Immature natural killer cell (primary cell): ENCODE measurements at regions not wholly inside any gene's neighbourhood (a gene's known extent, or its start where the extent isn't known, plus 50 kb on each side); places are given as distances from the start of the nearest gene placed in this dataset.
"Not testable (repeated sequence)": the region's sequence is repeated elsewhere in the genome, so short reads cannot be mapped to it uniquely, and the experiment has no call there.

Source experiments
- DNase-seq, 3 donors: peaks; one replicate each; pipeline ENCODE4 v3.0.0; 2022; ENCODE audit warnings: mixed read lengths in 1 of 3
- H3K27ac Mint-ChIP-seq, 6 donors: one replicate each; pipeline ENCODE4 v1.8.0; 2020; ENCODE audit warnings: mixed read lengths in 6 of 6, mild to moderate bottlenecking in 5 of 6, inconsistent platforms in 4 of 6, moderate library complexity in 3 of 6
- H3K27me3 Mint-ChIP-seq, 3 donors: one replicate each; pipeline ENCODE4 v1.8.0; 2020 to 2021; ENCODE audit warnings: low read depth in 3 of 3, mild to moderate bottlenecking in 3 of 3, mixed read lengths in 3 of 3, moderate library complexity in 3 of 3, inconsistent platforms in 1 of 3
- H3K36me3 Mint-ChIP-seq, 3 donors: one replicate each; pipeline ENCODE4 v1.8.0; 2020; ENCODE audit warnings: mixed read lengths in 3 of 3, inconsistent platforms in 2 of 3, mild to moderate bottlenecking in 2 of 3
- H3K4me1 Mint-ChIP-seq, 2 donors: one replicate each; pipeline ENCODE4 v1.8.0; 2020; ENCODE audit warnings: inconsistent platforms in 2 of 2, mild to moderate bottlenecking in 2 of 2, mixed read lengths in 2 of 2, moderate library complexity in 1 of 2
- H3K4me3 Mint-ChIP-seq, 5 donors: one replicate each; pipeline ENCODE4 v1.8.0; 2020; ENCODE audit warnings: mild to moderate bottlenecking in 5 of 5, mixed read lengths in 5 of 5, inconsistent platforms in 3 of 5, moderate library complexity in 3 of 5
- H3K9me3 Mint-ChIP-seq, 6 donors: one replicate each; pipeline ENCODE4 v1.8.0; 2020; ENCODE audit warnings: mild to moderate bottlenecking in 6 of 6, mixed read lengths in 6 of 6, inconsistent platforms in 4 of 6, moderate library complexity in 3 of 6

GRCh38 chr4:184282251-184282713 lies 64.6 kb upstream of the ENPP6 start:
- Mint-ChIP-seq H3K27me3 (peaks cover 0 to 3% (median 0%) of the 10 kb centered on the region in 3 donors), H3K9me3 (no peaks in the 10 kb centered on the region), H3K4me3 (peak overlapping the region in 2 of 5 donors; percentile 22 to 41), H3K36me3 (no peaks in the 10 kb centered on the region), H3K4me1 (peaks cover 18 to 20% of the 10 kb centered on the region in 2 donors), H3K27ac (peak overlapping the region; percentile 48 to 84 (median 72))
- DNase-seq = peak; percentile 46 to 70 (median 60)

- H3K9me3 Mint-ChIP-seq = no peaks in the 10 kb centered on the region
- H3K4me3 Mint-ChIP-seq = peak overlapping the region in 1 of 5 donors; percentile 14
- H3K27me3 Mint-ChIP-seq = peaks cover 0 to 3% (median 0%) of the 10 kb centered on the region in 3 donors
- H3K4me1 Mint-ChIP-seq = peaks cover 18 to 20% of the 10 kb centered on the region in 2 donors
- no peaks in the 10 kb centered on the region for H3K36me3 Mint-ChIP-seq
- peak overlapping the region in 5 of 6 donors; percentile 53 to 84 (median 78) for H3K27ac Mint-ChIP-seq
- DNase-seq = no peak
These were observed 63.8 kb upstream of the ENPP6 start for GRCh38 chr4:184281231-184282139.

DNA sequence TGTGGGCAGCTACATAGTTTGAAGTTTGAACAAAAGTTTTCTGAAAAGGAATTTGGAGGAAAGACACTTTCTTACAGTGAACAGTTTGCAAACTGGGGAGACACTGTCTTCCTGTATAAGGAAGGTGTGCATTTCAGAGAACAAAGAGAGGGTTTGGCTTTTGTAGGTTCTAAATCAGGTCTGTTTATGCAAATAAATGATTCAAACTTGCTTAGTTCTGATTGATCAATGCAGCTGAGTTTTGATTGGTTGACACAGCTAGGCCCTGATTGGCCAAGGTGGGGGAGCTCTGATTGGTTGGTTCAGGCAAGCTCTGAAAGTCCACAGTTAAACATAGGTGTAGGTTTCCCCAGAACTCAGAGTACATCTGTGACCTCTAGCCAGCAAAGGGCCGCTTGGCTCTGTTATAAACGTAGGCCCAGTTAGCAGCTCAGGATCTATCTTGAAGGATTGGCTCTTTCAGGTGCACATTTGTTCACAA lies 63.0 kb upstream of the ENPP6 start:
- H3K4me3 Mint-ChIP-seq = no peak overlapping the region
- H3K9me3 Mint-ChIP-seq = no peaks in the 10 kb centered on the region
- peaks cover 0 to 3% (median 0%) of the 10 kb centered on the region in 3 donors for H3K27me3 Mint-ChIP-seq
- H3K36me3 Mint-ChIP-seq = no peaks in the 10 kb centered on the region
- H3K27ac Mint-ChIP-seq = no peak overlapping the region
- no peak for DNase-seq
- peaks cover 18 to 20% of the 10 kb centered on the region in 2 donors for H3K4me1 Mint-ChIP-seq

- Mint-ChIP-seq H3K27me3 (peaks cover 0 to 3% (median 0%) of the 10 kb centered on the region in 3 donors), H3K9me3 (no peaks in the 10 kb centered on the region), H3K4me3 (no peak overlapping the region), H3K4me1 (peaks cover 18 to 20% of the 10 kb centered on the region in 2 donors), H3K27ac (no peak overlapping the region), H3K36me3 (no peaks in the 10 kb centered on the region)
- DNase-seq = no peak
These were observed 62.5 kb upstream of the ENPP6 start for GRCh38 chr4:184280137-184280536.

GRCh38 chr4:184279496-184280061 lies 61.9 kb upstream of the ENPP6 start:
- H3K36me3 Mint-ChIP-seq = no peaks in the 10 kb centered on the region
- no peak for DNase-seq
- no peaks in the 10 kb centered on the region for H3K9me3 Mint-ChIP-seq
- H3K27me3 Mint-ChIP-seq = peaks cover 0 to 3% (median 0%) of the 10 kb centered on the region in 3 donors
- peaks cover 18 to 20% of the 10 kb centered on the region in 2 donors for H3K4me1 Mint-ChIP-seq
- H3K27ac Mint-ChIP-seq = no peak overlapping the region
- H3K4me3 Mint-ChIP-seq = no peak overlapping the region

- not testable (repeated sequence) for DNase-seq, H3K4me3 Mint-ChIP-seq, H3K36me3 Mint-ChIP-seq, H3K9me3 Mint-ChIP-seq, H3K27me3 Mint-ChIP-seq, H3K27ac Mint-ChIP-seq
- peaks cover 15% of the 10 kb centered on the region in 2 donors for H3K4me1 Mint-ChIP-seq
These were observed 60.1 kb upstream of the ENPP6 start for GRCh38 chr4:184277769-184278168.

GRCh38 chr4:184277010-184277409 lies 59.3 kb upstream of the ENPP6 start:
- not testable (repeated sequence) for DNase-seq, H3K9me3 Mint-ChIP-seq, H3K4me3 Mint-ChIP-seq, H3K36me3 Mint-ChIP-seq, H3K4me1 Mint-ChIP-seq, H3K27me3 Mint-ChIP-seq, H3K27ac Mint-ChIP-seq

DNA sequence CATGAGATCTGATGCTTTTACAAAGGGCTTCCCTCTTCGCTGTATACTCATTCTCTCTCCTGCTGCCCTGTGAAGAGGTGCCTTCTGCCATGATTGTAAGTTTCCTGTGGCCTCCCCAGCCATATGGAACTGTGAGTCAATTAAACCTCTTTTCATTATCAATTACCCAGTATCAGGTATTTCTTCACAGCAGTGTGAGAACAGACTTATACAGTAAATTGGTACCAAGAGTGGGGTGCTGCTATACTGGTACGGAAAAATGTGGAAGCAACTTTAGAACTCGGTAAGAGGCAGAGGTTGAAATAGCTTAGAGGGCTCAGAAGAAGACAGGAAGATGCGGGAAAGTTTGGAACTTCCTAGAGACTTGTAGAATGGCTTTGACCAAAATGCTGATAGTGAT lies 58.7 kb upstream of the ENPP6 start:
- H3K36me3 Mint-ChIP-seq, H3K9me3 Mint-ChIP-seq, H3K27me3 Mint-ChIP-seq, H3K27ac Mint-ChIP-seq, H3K4me3 Mint-ChIP-seq, H3K4me1 Mint-ChIP-seq, DNase-seq: not testable (repeated sequence)

DNA sequence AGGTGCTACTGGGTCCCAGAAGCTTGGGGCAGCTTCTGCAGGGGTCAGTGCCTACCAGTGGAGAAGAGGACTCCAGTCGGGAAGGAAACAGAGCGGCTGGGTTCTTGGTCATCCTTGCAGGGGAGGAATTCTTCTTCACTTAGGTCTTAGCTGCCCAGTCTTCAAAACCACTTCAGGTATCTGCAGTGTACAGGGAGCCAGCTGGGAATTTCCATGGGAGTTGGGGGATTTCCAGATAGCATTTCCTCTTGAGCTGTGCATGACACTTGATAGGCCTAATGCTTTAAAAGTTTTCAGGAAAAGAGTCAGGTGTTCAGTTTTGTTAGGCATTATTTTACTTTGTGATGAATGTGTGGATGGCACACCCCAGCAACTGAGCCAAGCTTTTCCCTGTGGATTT lies 58.1 kb upstream of the ENPP6 start:
- H3K4me1 Mint-ChIP-seq = peaks cover 0 to under 1% of the 10 kb centered on the region in 2 donors
- H3K27me3 Mint-ChIP-seq = peaks cover 0 to under 1% (median 0%) of the 10 kb centered on the region in 3 donors
- DNase-seq = no peak
- no peak overlapping the region for H3K4me3 Mint-ChIP-seq
- no peak overlapping the region for H3K27ac Mint-ChIP-seq
- no peaks in the 10 kb centered on the region for H3K36me3 Mint-ChIP-seq
- H3K9me3 Mint-ChIP-seq = no peaks in the 10 kb centered on the region

GRCh38 chr4:184274286-184274951 lies 56.7 kb upstream of the ENPP6 start:
- no peak overlapping the region for H3K4me3 Mint-ChIP-seq
- H3K4me1 Mint-ChIP-seq = peaks cover 0 to 5% of the 10 kb centered on the region in 2 donors
- no peaks in the 10 kb centered on the region for H3K36me3 Mint-ChIP-seq
- DNase-seq = no peak
- no peak overlapping the region for H3K27ac Mint-ChIP-seq
- H3K27me3 Mint-ChIP-seq = peaks cover 0 to 4% (median 3%) of the 10 kb centered on the region in 3 donors
- no peaks in the 10 kb centered on the region for H3K9me3 Mint-ChIP-seq

DNA sequence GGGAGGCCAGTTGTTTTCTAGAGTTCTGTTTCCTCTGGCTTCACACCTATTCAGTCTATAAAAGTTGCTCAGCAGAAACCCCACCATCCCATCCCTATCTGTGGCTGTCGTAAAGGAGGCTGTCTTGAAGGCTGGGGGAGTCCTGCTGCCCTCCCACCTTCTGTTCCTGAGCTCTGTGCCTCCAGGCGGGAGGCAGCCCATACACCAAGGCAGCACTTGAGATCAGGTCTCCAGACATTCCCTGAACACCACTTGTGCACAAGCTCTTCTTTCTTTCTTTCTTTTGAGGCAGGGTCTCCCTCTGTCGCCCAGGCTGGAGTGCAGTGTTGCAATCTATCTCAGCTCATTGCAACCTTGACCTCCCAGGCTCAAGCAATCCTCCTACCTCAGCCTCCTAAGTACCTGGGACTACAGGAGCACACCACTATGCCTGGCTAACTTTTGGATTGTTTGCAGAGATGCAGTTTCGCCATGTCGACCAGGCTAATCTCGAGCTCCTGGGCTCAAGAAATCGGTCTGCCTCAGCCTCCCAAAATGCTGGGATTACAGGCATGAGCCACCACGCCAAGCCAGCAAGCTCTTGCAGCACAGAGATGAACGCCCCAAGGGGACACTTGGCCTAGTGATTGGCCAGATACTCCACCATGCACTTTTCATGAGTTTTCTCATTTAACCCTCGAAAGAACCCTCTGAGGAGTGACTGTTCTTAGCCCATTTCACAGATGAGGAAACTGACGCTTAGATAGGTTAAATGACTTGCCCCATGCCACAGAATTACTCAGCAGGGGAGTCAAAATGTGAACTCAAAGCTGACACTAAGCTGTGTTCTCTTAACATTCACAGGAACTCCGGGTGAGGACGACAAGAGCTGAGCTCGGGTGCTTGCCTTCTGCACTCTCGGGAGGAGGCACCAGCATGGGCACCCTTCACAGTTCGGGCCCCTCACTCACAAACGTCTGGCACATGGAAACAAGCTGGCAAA lies 55.8 kb upstream of the ENPP6 start:
- H3K27ac Mint-ChIP-seq = no peak overlapping the region
- H3K4me1 Mint-ChIP-seq = peaks cover 6 to 9% of the 10 kb centered on the region in 2 donors
- H3K9me3 Mint-ChIP-seq = no peaks in the 10 kb centered on the region
- no peak overlapping the region for H3K4me3 Mint-ChIP-seq
- H3K36me3 Mint-ChIP-seq = no peaks in the 10 kb centered on the region
- no peak for DNase-seq
- peaks cover 0 to 4% (median 3%) of the 10 kb centered on the region in 3 donors for H3K27me3 Mint-ChIP-seq

DNA sequence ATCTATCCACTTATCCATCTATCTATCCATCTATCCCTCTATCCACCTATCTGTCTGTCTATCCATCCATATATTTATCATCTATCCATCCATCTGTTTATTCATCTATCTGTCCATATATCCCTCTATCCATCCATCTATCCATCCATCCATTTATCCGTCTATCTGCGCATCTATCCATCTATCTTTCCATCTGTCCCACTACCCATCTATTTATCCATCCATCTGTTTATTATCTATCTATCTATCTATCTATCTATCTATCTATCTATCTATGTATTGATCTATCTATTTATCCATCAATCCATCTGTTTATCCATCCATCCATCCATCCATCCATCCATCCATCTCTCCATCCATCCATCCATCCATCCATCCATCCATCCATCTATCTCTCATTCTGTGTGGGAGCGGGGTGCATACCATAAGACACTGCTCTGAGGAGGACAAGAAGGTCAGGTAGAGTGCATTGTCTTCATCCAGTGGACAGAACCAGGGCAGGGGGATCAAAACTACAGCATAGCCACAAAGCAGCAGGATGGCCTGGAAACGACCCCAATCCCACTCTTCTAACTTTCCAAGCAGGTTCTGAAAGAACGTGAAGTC lies 53.2 kb upstream of the ENPP6 start:
- Mint-ChIP-seq H3K36me3 (no peaks in the 10 kb centered on the region), H3K27ac (peak overlapping the region in 2 of 6 donors; percentile 4 to 11), H3K27me3 (peaks cover 0 to 6% (median 3%) of the 10 kb centered on the region in 3 donors), H3K4me1 (peaks cover 22 to 25% of the 10 kb centered on the region in 2 donors), H3K4me3 (peak overlapping the region in 2 of 5 donors; percentile 3 to 6), H3K9me3 (peaks cover 0 to 3% (median 0%) of the 10 kb centered on the region in 6 donors)
- DNase-seq = no peak
